ENCODE measurements at regions not wholly inside any gene's neighbourhood (a gene's known extent, or its start where the extent isn't known, plus 50 kb on each side); places are given as distances from the start of the nearest gene placed in this dataset.

- TF ChIP-seq CTCF (conservative IDR thresholded peaks at IDR 0.05; ENCODE audit: low read depth, low read length), result no peak
- no peak overlapping the region for H3K4me3 ChIP-seq (ENCODE audit: low read depth, low read length)
- no peak for DNase-seq (ENCODE audit: low read depth)
Measured at GRCh38 chr6:105814745-105815536, 271.2 kb upstream of the PRDM1 start.

GRCh38 chr6:105810922-105811482 lies 275.1 kb upstream of the PRDM1 start:
- no peak overlapping the region for H3K4me3 ChIP-seq (ENCODE audit: low read depth, low read length)
- TF ChIP-seq CTCF (conservative IDR thresholded peaks at IDR 0.05; ENCODE audit: low read depth, low read length), result no peak
- DNase-seq (ENCODE audit: low read depth), result no peak

GRCh38 chr6:105810105-105810921 lies 275.8 kb upstream of the PRDM1 start:
- DNase-seq (ENCODE audit: low read depth), result peak; percentile 82
- no peak overlapping the region for H3K4me3 ChIP-seq (ENCODE audit: low read depth, low read length)
- TF ChIP-seq CTCF (conservative IDR thresholded peaks at IDR 0.05; ENCODE audit: low read depth, low read length), result no peak

- H3K4me3 ChIP-seq (ENCODE audit: low read depth, low read length), result no peak overlapping the region
- TF ChIP-seq CTCF (conservative IDR thresholded peaks at IDR 0.05; ENCODE audit: low read depth, low read length), result no peak
- DNase-seq (ENCODE audit: low read depth), result no peak
Measured at GRCh38 chr6:105808571-105808970, 277.6 kb upstream of the PRDM1 start.

GRCh38 chr6:105807905-105808304 lies 278.2 kb upstream of the PRDM1 start:
- TF ChIP-seq CTCF (conservative IDR thresholded peaks at IDR 0.05; ENCODE audit: low read depth, low read length), result no peak
- no peak overlapping the region for H3K4me3 ChIP-seq (ENCODE audit: low read depth, low read length)
- no peak for DNase-seq (ENCODE audit: low read depth)

GRCh38 chr6:105806486-105806920 lies 279.6 kb upstream of the PRDM1 start:
- no peak for DNase-seq (ENCODE audit: low read depth)
- no peak for TF ChIP-seq CTCF (conservative IDR thresholded peaks at IDR 0.05; ENCODE audit: low read depth, low read length)
- H3K4me3 ChIP-seq (ENCODE audit: low read depth, low read length), result no peak overlapping the region

Measured in choroid plexus epithelial cell (primary cell).